HG03045 (cell line): ENCODE measurements at regions not wholly inside any gene's neighbourhood (a gene's known extent, or its start where the extent isn't known, plus 50 kb on each side); places are given as distances from the start of the nearest gene placed in this dataset.

Source experiments
- ATAC-seq: cut with Tn5 transposase; IDR thresholded peaks from one replicate; pipeline ENCODE4 v1.9.1; 2021; ENCODE audit warnings: mild to moderate bottlenecking, moderate library complexity; ENCODE audit not compliant: unreplicated experiment

DNA sequence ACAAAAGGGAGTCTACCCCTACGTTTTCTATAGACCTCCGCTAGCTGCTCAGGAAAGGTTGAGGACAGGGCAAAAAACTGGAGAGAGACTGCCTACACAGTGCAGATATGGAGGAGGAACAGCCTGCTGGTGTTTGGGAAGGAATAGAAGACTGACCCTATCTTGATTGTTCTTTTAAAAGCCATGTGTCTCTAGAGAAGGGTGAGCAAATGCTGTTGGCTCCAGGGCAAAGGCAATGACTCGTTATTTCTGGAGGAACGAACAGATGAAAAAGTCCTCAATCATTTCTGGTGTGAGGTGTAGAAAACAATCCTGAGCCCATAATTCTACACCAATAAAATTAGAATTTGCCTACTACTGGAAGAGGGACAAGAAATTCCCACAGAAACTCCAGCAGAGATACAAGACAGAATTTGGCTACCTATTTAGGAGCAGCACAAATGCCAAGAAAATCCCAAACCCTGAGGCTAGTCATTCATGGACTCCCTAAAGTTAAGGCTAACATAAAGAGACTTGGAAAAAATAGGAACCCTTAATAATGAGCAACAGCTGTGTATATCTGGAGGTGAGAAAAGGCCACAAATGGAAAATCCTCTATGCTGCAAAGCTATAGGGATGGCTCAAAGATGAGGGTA, 1206.3 kb upstream of the CNTN5 start:
- ATAC-seq = no peak

DNA sequence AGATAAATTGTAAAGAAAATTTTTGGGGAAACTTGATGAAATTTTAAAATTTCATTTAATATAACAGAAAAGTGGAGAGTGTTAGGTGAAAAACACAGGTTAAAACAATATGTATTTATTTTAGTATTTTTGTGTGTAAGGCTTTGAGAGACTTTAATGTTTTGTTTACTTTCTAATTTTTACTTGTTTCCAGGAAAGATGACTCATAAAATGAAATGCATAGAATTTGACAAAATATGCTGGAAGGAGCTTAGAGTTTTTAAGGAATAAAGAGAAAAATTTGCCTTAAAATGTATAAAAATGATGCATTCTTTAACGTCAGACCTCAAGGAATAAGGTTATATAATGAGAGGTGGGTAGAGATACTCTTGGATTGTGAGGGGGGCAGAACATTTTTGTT, 1205.1 kb upstream of the CNTN5 start:
- ATAC-seq = no peak

DNA sequence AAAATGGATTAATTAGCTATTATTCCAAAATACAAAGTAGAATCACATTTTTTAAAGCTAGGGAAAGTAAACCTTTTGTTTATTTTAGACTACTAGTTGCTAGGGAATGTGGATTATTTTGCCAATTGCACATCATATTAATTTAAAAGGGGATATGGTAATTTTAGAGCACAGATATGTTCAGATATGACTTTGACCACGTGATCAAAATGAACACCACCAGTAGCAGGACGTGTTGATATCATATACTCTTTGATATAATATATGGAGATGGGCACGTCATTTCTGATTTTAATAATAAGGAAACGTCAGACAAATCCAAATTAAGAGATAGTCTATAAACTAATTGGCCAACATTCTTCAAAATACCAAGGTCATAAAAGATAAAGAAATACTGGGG, 1188.3 kb upstream of the CNTN5 start:
- ATAC-seq = no peak

DNA sequence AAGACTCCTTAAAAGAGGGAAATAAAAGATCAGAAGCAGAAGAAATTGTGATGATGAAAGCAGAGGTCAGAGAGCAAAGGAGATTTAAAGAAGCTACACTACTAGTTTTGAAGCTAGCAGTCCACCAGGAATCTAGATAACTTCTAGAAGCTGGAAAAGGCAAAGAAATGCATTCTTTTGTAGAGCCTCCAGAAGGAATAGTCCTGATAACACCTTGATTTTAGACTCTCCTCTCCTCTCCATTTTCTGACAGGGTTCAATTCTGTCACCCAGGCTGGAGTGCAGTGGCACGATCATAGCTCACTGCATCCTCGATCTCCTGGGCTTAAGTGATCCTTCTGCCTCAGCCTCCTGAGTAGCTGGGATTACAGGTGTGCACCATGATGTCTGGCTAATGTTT, 1187.3 kb upstream of the CNTN5 start:
- ATAC-seq = no peak

DNA sequence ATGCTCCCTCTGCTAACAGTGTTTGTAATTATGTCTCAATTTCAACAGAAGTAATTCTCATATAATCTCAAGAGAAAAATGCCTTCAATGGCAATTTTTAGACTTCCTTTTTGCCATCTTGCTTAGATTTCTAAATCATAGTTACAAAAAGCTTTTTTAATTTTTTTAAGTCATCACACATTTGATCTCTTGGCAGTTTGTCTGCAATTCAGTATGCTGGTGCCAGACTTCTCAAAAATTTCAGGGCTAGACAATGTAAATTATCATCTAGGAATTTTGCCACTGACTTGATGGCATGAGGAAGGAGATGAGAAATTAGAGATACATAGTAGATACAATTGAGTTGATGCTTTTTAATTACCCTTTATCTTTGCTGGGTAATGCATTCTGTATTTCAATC, 1176.7 kb upstream of the CNTN5 start:
- ATAC-seq = no peak

DNA sequence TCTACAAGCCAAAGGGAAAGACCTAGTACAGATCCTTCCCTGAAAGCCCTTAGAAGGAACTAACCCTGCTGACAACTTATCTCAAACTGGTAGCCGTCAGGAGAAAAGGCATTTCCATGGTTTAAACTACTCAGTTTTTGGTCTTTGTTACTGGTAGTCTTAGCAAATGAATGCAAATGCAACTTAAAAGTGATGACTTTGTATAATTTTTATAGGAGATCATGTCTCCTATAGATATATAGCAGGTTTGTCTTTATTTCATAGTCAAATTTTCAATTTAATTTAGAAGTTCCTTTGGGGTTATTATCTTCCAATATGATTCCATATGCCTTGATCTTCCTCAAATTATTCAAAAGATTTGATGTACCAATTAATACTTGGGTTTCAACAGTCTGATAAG, 1173.0 kb upstream of the CNTN5 start:
- ATAC-seq = no peak

DNA sequence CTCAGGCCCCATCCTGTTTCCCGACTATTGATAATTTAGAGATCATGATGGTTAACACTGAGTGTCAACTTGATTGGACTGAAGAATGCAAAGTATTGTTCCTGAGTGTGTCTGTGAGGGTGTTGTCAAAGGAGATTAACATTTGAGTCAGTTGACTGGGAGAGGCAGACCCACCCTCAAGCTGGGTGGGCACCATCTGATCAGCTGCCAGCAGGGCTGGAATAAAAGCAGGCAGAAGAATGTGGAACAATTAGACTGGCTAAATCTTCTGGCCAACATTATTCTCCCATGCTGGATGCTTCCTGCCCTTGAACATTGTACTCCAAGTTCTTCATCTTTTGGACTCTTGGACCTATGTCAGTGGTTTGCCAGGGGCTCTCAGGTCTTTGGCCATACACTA, 1170.0 kb upstream of the CNTN5 start:
- ATAC-seq = no peak

DNA sequence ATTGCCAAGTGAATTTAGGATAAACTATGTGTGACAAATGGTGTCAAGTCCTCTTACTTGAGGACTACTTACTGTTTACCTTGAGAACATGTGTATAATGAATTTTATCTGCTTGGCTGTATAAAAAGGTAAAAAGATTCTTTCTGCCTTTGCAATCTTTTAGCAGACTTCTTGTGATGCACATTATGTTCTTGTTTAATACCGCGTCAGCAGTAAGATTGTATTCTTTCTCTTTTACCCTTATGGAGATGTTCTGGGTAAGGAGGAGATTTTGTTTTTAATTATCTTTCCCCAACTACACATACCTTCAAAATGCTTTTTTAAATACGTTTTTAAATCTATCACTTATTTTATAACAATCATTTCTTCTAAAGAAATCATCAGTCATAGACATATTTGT, 1166.4 kb upstream of the CNTN5 start:
- ATAC-seq = no peak

DNA sequence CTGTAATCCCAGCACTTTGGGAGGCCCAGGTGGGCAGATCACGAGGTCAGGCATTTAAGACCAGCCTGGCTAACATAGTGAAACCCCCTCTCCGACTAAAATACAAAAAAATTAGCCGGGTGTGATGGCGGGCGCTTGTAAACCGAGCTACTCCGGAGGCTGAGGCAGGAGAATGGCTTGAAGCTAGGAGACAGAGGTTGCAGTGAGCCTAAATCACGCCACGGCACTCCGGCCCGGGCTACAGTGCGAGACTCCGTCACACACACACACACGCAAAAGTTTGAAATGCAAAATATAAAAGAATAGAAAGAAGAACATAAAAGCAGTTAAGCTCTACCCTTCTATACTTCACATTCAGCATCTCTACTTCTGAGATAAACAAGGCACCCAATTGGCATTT, 1165.9 kb upstream of the CNTN5 start:
- ATAC-seq = no peak

DNA sequence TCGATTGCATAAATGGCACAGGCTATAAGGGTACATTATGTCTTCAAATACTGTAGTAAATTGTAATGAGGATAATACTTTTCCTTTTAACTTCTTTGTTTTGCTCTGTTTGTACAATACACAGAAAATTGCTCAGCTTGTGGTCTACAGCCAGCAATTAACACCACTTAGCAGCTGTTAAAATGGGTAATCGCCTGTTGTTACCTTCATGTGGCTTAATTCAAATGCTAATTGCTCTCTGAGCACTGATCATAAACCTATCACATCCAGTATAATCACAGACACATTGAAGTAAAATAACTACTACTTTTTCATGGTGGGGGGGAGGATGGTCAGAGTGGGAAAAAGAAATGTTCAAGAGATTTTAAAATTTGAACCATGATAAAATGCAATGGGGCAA, 1164.1 kb upstream of the CNTN5 start:
- no peak for ATAC-seq

DNA sequence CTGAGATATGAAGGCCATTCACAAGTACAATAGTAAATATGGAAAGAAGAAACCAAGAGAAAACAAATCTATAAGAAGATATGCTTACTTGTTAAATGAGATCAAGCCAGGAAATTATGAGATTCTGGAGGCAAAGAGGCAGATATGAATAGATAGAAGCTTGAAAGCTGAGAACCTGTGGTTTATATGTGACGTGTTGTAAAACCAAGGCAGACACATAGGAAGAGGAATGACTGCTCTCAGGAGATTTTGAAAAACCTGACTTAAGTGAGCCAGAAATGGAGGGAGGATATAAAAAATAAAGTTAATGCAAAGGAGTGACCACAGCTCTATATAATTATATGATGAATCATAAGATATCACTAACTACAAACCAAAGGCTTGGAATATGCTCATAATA, 1160.5 kb upstream of the CNTN5 start:
- no peak for ATAC-seq

DNA sequence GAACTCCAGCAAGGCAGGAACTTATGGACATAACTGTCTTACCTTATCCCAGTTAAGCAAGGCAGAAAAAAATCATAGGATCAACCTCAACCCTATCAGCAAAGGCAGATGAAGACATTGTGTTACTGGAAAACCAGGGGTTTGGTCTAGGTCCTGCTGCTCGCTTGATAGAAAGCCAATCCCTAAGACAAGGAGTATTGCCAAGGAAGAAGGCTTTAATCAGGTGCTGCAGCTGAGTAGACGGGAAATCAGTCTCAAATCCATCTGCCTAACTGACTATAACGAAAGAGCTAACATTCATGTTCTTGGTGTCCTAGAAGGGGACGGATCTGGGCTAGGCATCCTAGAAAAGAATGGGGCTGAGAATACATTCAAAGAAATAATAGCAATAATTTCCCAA, 1158.7 kb upstream of the CNTN5 start:
- ATAC-seq = no peak

DNA sequence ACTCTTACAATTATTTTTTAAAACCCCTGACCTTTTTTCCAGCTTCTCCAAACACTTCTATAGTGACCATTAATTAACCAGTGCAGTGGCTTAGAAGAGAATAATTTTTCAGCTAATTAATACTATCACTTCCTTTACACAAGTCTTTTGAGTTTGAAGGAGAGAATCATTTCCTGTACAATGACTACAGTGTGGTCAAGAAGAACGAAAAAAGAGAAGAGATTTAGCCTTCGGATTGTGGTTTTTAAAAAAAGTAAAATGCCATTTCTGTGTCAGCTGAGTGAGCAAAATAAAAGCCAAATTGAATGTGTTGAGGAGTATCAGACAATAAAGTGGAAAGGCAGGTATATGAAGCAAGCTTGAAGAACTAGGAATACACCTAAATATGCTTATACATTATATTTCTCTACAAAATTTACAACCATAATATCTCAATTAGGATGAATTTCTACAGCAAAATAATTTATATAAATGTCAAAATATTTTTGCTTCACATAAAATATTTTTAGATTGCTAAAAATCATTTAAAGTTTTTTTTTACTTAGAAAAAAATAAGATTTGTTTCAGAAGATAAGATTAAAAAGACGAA, 1155.2 kb upstream of the CNTN5 start:
- no peak for ATAC-seq

DNA sequence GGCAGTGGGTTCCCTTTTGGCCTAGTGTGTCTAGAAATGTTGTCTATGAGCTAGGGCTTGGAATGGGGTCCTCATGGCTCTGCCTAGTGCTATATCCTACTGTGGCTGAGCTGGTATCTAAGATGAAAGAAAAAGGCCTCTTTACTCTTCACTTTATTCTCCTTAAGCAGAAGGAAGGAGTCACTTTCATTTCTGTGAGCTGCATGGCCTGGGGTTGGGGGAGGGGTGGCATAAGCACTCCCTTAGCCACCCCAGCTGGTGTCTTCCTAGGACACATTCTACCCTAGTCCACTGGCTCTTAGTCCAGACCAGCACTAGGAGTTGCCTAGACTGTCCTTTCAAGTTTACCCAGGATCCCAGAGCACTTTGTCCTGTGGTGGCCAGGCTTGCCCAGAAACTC, 1148.9 kb upstream of the CNTN5 start:
- ATAC-seq = no peak

DNA sequence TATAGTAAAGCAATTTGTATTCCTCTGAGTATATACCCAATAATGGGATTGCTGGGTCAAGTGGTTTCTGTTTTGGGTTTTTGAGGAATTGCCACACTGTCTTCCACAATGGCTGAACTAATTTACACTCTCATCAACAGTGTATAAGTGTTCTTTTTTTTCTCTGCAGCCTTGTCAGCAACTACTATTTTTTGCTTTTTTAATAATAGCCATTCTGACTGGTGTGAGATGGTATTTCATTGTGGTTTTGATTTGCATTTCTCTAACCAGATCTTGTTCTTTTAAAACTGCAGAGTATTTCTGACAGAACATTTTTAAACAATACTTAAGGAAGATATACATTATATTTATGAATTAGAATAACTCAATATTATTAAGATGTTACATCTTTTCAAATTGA, 1140.5 kb upstream of the CNTN5 start:
- no peak for ATAC-seq

DNA sequence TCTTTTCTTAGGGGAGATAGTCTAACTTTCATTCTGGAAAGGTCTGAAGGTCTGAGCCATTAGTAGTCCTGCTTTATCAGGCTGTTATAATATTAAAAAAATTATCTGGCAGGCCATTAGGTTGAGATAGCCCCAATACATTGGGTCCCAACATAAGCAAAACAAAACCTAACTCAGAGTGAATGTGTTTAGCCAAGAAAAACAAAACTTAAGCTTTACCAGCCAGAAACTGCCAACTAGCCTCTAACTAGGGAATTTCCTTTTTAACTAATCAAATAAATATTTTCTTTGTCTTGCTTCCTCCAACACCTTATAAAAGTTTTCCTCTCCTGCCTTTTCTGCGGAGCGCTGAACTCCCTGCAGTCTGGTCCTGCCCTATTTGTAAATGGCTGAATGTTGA, 1137.7 kb upstream of the CNTN5 start:
- no peak for ATAC-seq

DNA sequence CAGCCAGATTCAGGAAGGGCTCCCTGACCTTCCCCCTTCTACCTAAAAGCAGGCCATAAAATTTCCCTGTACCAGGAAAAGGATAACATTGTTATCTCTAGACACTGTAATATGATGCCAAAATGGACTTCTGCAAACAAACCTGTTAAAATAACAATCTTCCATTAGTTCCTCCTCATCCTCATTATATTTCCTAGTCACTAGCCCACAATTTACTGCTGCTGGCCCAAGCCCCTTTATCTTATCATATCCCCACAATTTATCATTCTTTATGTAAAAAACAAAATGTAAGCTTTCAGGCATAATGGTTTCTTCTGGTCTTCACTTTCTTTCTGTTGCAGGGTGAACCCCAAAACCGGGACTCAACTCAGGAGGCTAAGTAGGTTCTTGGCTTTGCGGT, 1132.1 kb upstream of the CNTN5 start:
- ATAC-seq = no peak

DNA sequence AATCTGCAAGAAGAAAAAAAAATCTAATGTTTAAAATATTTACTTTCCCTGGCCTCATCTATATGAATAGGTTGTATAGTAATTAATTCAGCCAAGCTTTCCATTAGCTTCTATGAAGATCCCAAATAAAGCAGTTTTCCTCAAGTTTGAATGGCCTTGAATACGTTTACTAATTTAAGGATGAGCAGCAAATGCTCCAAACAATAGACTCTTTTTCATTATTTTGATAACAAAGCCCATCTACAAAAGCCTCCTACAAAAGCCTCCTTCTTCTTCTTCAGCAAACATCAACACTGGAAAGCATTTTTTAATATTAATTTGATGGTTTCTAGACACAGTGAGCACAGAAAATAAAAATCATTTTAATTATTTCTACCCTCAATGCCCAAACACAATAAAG, 1130.3 kb upstream of the CNTN5 start:
- ATAC-seq = no peak

DNA sequence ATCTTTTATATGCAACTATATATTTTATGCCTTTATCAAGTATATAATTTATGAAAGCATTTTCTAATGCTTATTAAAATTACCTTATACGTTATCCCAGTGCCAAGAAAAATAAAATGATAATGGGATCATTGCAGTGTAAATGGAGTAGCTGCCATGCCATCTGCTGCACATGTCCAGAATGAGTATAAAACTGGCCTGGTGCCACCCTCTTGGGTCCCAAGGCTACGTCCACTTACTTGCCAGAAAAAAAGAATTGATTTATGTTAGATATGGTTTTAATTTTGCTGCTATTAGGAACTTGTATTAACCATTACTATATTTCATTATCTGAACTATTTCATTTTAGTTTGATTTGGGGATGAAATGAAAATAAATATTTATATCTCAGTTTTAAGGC, 1127.1 kb upstream of the CNTN5 start:
- no peak for ATAC-seq

DNA sequence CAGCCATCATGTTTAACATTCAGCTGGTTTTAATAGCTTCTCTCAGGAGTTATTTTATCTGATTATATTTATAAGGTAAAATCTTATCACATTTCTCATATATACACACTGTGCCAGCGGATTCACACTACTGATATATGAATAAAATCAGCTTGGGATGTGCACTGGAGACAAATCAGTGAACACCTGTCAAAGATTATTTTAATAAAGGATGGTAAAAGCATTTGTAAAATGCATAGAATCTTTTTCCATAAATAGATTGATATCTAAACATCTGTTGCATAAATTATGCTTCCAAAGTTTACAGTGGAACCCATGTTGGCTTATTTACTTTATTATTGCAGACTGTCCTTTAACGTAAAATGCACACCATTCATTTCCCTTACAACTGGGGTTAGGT, 1125.8 kb upstream of the CNTN5 start:
- no peak for ATAC-seq

DNA sequence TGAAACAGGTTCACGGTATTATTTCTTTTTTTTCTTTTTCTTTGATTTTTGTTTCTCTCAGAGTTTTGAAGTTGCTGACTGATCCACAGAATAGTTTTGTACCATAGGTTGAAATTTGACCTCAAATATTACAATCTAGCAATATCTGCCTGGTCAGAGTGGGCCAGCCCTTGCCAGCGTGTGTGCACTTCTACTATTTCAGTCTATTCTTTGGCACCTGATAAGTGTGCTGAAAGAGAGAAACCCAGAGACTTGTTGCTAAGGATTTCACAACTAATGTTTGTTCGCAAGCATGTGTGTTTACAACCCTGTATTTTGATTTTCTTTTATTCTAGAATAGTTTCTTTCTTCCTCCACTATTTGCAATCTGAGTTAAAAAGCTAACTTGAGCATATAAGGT, 1125.2 kb upstream of the CNTN5 start:
- no peak for ATAC-seq

DNA sequence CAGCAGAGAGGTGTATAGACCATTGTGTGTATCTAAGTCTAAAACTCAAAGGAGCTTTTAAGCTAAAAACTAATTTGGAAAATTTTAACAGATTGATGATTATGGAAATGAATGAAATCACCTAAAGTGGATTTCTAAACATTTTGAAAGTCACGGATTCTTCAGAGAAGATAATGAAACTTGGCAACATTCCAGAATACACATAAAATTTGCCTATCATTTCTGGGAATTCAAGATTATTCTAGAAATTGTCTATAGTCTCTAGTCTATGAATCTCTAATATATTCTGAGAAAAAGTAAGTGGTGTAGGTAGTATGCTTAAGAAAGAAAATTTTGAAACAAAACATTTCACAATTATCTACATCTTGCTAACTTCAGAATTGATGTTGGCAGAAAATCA, 1117.9 kb upstream of the CNTN5 start:
- ATAC-seq = no peak

DNA sequence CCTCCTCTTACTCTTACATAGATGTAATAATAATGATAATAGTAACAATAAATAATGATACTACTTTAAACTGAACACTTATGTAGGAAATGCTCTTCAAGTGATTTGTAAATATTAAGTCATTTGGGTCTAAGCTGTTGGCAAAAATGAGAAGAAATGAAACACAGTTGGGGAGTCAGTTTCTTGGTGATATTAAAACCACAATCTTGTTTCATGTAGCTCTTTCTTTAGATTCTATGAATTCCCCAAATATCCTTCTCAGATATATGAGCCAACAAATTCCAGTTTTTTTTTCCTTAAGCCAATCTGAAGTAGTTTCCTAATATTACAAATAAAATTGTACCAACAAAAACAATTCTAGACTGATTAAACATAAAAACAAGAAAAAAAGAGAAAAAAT, 1115.6 kb upstream of the CNTN5 start:
- ATAC-seq = no peak
